Astrocyte (in vitro differentiated cells and primary cell): ENCODE measurements at regions not wholly inside any gene's neighbourhood (a gene's known extent, or its start where the extent isn't known, plus 50 kb on each side); places are given as distances from the start of the nearest gene placed in this dataset.

Experiments used
- DNase-seq: peaks from one replicate; pipeline ENCODE4 v3.0.0-alpha.2; 2010; ENCODE audit warnings: low read depth
- FAIRE-seq: peaks from 2 replicates; lab custom pipeline; 2011; peaks lifted over from hg19 to GRCh38; lab: Jason Lieb, UNC
- H2AFZ ChIP-seq: 2 replicates; pipeline ENCODE4 v1.6.0; 2012; ENCODE audit warnings: low read depth, low read length, inconsistent platforms
- H3K27ac ChIP-seq: 2 replicates; pipeline ENCODE4 v1.5.1; 2011; ENCODE audit warnings: low read depth, low read length, inconsistent platforms
- H3K27me3 ChIP-seq: 2 replicates; pipeline ENCODE4 v1.6.0; 2011; ENCODE audit warnings: low read length, inconsistent platforms; ENCODE audit not compliant: insufficient read depth
- H3K36me3 ChIP-seq: 2 replicates; pipeline ENCODE4 v1.5.1; 2011; ENCODE audit warnings: low read length, inconsistent platforms; ENCODE audit not compliant: insufficient read depth
- H3K4me1 ChIP-seq: 2 replicates; pipeline ENCODE4 v1.5.1; 2011; ENCODE audit warnings: low read length, inconsistent platforms; ENCODE audit not compliant: insufficient read depth
- H3K4me2 ChIP-seq: 2 replicates; pipeline ENCODE4 v1.6.0; 2012; ENCODE audit warnings: low read length, inconsistent platforms
- H3K4me3 ChIP-seq: 2 replicates; pipeline ENCODE4 v1.5.1; 2011; ENCODE audit warnings: low read depth, mild to moderate bottlenecking, low read length, inconsistent platforms; ENCODE audit not compliant: insufficient read depth
- H3K79me2 ChIP-seq: 2 replicates; pipeline ENCODE4 v1.6.0; 2012; ENCODE audit warnings: mild to moderate bottlenecking, low read length, inconsistent platforms; ENCODE audit not compliant: insufficient read depth
- H3K9ac ChIP-seq: 2 replicates; pipeline ENCODE4 v1.6.0; 2012; ENCODE audit warnings: mild to moderate bottlenecking, low read length, inconsistent platforms
- H3K9me3 ChIP-seq: 2 replicates; pipeline ENCODE4 v1.5.1; 2012; ENCODE audit warnings: low read depth, mild to moderate bottlenecking, low read length, inconsistent platforms; ENCODE audit not compliant: insufficient read depth
- H4K20me1 ChIP-seq: 2 replicates; pipeline ENCODE4 v1.6.0; 2012; ENCODE audit warnings: low read length, inconsistent platforms; ENCODE audit not compliant: insufficient read depth
- H3K27ac Mint-ChIP-seq: one replicate; pipeline ENCODE4 v1.8.0; 2021; ENCODE audit warnings: mild to moderate bottlenecking, mixed read lengths; ENCODE audit not compliant: unreplicated experiment
- H3K27me3 Mint-ChIP-seq: one replicate; pipeline ENCODE4 v1.8.0; 2021; ENCODE audit warnings: low read depth, mixed read lengths; ENCODE audit not compliant: unreplicated experiment
- H3K36me3 Mint-ChIP-seq: one replicate; pipeline ENCODE4 v1.8.0; 2021; ENCODE audit warnings: low read depth, mixed read lengths; ENCODE audit not compliant: unreplicated experiment
- H3K4me1 Mint-ChIP-seq: one replicate; pipeline ENCODE4 v1.8.0; 2021; ENCODE audit warnings: low read depth, mixed read lengths; ENCODE audit not compliant: unreplicated experiment
- H3K4me3 Mint-ChIP-seq: one replicate; pipeline ENCODE4 v1.8.0; 2021; ENCODE audit warnings: mild to moderate bottlenecking, moderate library complexity, mixed read lengths; ENCODE audit not compliant: unreplicated experiment
- H3K9me3 Mint-ChIP-seq: one replicate; pipeline ENCODE4 v1.8.0; 2021; ENCODE audit warnings: mild to moderate bottlenecking, mixed read lengths; ENCODE audit not compliant: unreplicated experiment
- EZH2 ChIP-seq: IDR thresholded peaks from 2 replicates; pipeline ENCODE4 v1.6.1; 2012; ENCODE audit warnings: mild to moderate bottlenecking, low read length, inconsistent platforms; ENCODE audit not compliant: insufficient read depth
- TF ChIP-seq, protein P1 (sequence below): IDR thresholded peaks from 2 replicates; pipeline ENCODE4 v1.5.1; 2011; ENCODE audit warnings: low read depth, mild to moderate bottlenecking, inconsistent platforms, low read length, moderate library complexity; ENCODE audit not compliant: insufficient read depth

DNA sequence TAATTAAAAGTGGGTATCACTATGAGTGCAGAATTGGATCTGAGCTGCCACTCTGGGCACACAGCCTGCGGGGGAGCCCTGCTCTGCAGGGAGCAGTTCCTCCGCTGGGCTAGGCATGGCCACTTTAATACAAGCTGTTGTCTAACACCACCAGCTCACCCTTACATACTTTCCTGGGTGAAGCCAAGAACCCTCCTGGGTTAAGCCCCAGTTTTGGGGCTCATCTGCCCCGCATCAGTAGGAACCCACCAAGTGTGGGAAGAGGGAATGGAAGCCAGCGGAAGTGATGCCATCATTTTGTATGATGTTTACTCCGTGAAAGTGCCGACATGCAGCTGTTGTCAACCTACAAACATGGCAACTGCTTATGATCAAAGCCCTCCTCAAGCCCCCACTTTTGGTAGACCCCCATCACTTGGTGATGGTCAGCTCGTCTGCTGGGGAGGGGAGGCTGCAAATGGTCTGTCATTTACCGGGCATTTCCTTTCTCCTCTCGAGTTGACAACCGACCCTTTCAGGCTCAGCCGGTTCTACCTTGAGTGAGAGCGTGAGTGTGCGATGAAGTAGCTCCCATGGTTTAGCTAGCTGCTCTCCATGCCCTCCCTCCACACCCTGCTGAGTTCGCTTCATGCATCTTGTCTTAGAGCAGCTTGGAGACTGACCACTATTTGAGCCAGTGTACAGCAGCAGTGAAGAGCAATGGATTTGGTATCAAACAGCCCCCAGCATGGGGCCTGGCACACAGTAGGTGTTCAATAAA is 95.3 kb upstream of the IER5L start:
- H3K4me2 ChIP-seq: no peak overlapping the region
- no peaks in the 10 kb centered on the region for H3K36me3 ChIP-seq
- no peaks in the 10 kb centered on the region for H3K9me3 ChIP-seq
- Mint-ChIP-seq H3K4me1 (peaks cover 33% of the 10 kb centered on the region), H3K36me3 (no peaks in the 10 kb centered on the region), H3K4me3 (no peak overlapping the region), H3K27ac (no peak overlapping the region), H3K27me3 (peaks cover 32% of the 10 kb centered on the region), H3K9me3 (peaks cover 3% of the 10 kb centered on the region)
- TF ChIP-seq, protein P1, sequence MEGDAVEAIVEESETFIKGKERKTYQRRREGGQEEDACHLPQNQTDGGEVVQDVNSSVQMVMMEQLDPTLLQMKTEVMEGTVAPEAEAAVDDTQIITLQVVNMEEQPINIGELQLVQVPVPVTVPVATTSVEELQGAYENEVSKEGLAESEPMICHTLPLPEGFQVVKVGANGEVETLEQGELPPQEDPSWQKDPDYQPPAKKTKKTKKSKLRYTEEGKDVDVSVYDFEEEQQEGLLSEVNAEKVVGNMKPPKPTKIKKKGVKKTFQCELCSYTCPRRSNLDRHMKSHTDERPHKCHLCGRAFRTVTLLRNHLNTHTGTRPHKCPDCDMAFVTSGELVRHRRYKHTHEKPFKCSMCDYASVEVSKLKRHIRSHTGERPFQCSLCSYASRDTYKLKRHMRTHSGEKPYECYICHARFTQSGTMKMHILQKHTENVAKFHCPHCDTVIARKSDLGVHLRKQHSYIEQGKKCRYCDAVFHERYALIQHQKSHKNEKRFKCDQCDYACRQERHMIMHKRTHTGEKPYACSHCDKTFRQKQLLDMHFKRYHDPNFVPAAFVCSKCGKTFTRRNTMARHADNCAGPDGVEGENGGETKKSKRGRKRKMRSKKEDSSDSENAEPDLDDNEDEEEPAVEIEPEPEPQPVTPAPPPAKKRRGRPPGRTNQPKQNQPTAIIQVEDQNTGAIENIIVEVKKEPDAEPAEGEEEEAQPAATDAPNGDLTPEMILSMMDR: no peak
- no peak for TF ChIP-seq EZH2
- no peaks in the 10 kb centered on the region for H3K79me2 ChIP-seq
- H3K27me3 ChIP-seq: peaks cover 2% of the 10 kb centered on the region
- DNase-seq (no peak), FAIRE-seq (no peak)
- peaks cover 16% of the 10 kb centered on the region for H3K4me1 ChIP-seq
- no peaks in the 10 kb centered on the region for H4K20me1 ChIP-seq
- H2AFZ ChIP-seq: no peak overlapping the region
- no peak overlapping the region for H3K9ac ChIP-seq
- no peak overlapping the region for H3K27ac ChIP-seq
- no peak overlapping the region for H3K4me3 ChIP-seq

DNA sequence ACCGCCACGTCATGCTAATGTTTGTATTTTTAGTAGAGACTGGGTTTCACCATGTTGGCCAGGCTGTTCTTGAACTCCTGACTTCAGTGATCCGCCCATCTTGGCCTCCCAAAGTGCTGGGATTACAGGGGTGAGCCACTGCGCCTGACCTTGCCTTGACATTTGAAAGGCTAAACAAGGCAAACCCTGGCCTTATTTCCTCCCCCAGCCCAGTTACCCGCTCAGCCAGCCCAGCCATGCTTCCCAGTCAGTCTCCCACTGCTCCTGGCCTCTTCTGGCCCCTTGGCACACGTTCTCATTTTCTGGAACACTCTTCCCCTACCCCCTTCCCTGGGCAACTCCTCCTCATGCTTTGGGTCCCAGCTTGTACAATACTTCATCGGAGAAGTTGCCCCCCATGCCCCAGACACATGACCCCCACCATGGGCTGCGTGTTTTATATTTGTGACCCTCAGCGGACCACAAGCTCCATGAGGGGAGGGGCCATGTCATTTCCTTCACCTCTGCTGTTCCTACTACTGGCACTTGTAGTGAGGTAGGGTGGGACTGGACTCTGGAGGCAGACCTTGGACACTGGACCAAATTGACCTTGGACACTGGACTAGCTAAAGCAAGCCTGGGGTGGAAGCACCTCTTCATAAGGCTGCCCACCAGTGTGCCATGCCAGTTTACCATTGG is 94.4 kb upstream of the IER5L start:
- Mint-ChIP-seq H3K9me3 (peaks cover 3% of the 10 kb centered on the region), H3K4me1 (peaks cover 25% of the 10 kb centered on the region), H3K27ac (peak overlapping the region; percentile 18), H3K4me3 (no peak overlapping the region), H3K36me3 (no peaks in the 10 kb centered on the region), H3K27me3 (peaks cover 32% of the 10 kb centered on the region)
- H2AFZ ChIP-seq: no peak overlapping the region
- DNase-seq (no peak), FAIRE-seq (no peak)
- no peaks in the 10 kb centered on the region for H3K36me3 ChIP-seq
- H3K27ac ChIP-seq: no peak overlapping the region
- peaks cover 2% of the 10 kb centered on the region for H3K27me3 ChIP-seq
- no peaks in the 10 kb centered on the region for H4K20me1 ChIP-seq
- H3K9ac ChIP-seq: no peak overlapping the region
- TF ChIP-seq, protein P1: no peak
- no peak for TF ChIP-seq EZH2
- peaks cover 12% of the 10 kb centered on the region for H3K4me1 ChIP-seq
- H3K4me3 ChIP-seq: no peak overlapping the region
- no peak overlapping the region for H3K4me2 ChIP-seq
- no peaks in the 10 kb centered on the region for H3K9me3 ChIP-seq
- no peaks in the 10 kb centered on the region for H3K79me2 ChIP-seq
